ENCODE measurements at regions not wholly inside any gene's neighbourhood (a gene's known extent, or its start where the extent isn't known, plus 50 kb on each side); places are given as distances from the start of the nearest gene placed in this dataset.
A peak's percentile ranks its signal among the peaks of the same experiment; 100 is the strongest.

GRCh38 chrX:134172588-134173259, 64.3 kb upstream of the CCDC160 start:
- H3K27ac Mint-ChIP-seq (ENCODE audit: unreplicated experiment), result peak overlapping the region; percentile 85
- H3K4me3 Mint-ChIP-seq (ENCODE audit: unreplicated experiment), result peak overlapping the region; percentile 97
- peaks cover 16% of the 10 kb centered on the region for H3K4me1 Mint-ChIP-seq (ENCODE audit: unreplicated experiment)
- peak; percentile 15 for DNase-seq (ENCODE audit: low spot score)
- peaks cover 11% of the 10 kb centered on the region for H3K36me3 Mint-ChIP-seq (ENCODE audit: low read depth, unreplicated experiment)
- no peaks in the 10 kb centered on the region for H3K9me3 Mint-ChIP-seq (ENCODE audit: unreplicated experiment)
- no peak for TF ChIP-seq CTCF (IDR thresholded peaks at IDR 0.05; ENCODE audit: unreplicated experiment)
- peaks cover 2% of the 10 kb centered on the region for H3K27me3 Mint-ChIP-seq (ENCODE audit: unreplicated experiment)

GRCh38 chrX:134173541-134174272, 63.3 kb upstream of the CCDC160 start:
- no peak for TF ChIP-seq CTCF (IDR thresholded peaks at IDR 0.05; ENCODE audit: unreplicated experiment)
- peaks cover 2% of the 10 kb centered on the region for H3K27me3 Mint-ChIP-seq (ENCODE audit: unreplicated experiment)
- H3K4me3 Mint-ChIP-seq (ENCODE audit: unreplicated experiment), result peak overlapping the region; percentile 94
- peak overlapping the region; percentile 98 for H3K27ac Mint-ChIP-seq (ENCODE audit: unreplicated experiment)
- H3K4me1 Mint-ChIP-seq (ENCODE audit: unreplicated experiment), result peaks cover 16% of the 10 kb centered on the region
- no peaks in the 10 kb centered on the region for H3K9me3 Mint-ChIP-seq (ENCODE audit: unreplicated experiment)
- DNase-seq (ENCODE audit: low spot score), result peak; percentile 19
- H3K36me3 Mint-ChIP-seq (ENCODE audit: low read depth, unreplicated experiment), result peaks cover 11% of the 10 kb centered on the region

- Mint-ChIP-seq H3K4me1 (ENCODE audit: unreplicated experiment) (peaks cover 16% of the 10 kb centered on the region), H3K27me3 (ENCODE audit: unreplicated experiment) (peaks cover 2% of the 10 kb centered on the region), H3K36me3 (ENCODE audit: low read depth, unreplicated experiment) (peaks cover 11% of the 10 kb centered on the region), H3K27ac (ENCODE audit: unreplicated experiment) (peak overlapping the region; percentile 98), H3K9me3 (ENCODE audit: unreplicated experiment) (no peaks in the 10 kb centered on the region), H3K4me3 (ENCODE audit: unreplicated experiment) (peak overlapping the region; percentile 94)
- no peak for TF ChIP-seq CTCF (IDR thresholded peaks at IDR 0.05; ENCODE audit: unreplicated experiment)
- DNase-seq (ENCODE audit: low spot score), result no peak
Observed at GRCh38 chrX:134174273-134174660, 62.7 kb upstream of the CCDC160 start.

- peak; percentile 55 for DNase-seq (ENCODE audit: low spot score)
- Mint-ChIP-seq H3K36me3 (ENCODE audit: low read depth, unreplicated experiment) (peaks cover 9% of the 10 kb centered on the region), H3K4me1 (ENCODE audit: unreplicated experiment) (peaks cover 16% of the 10 kb centered on the region), H3K27ac (ENCODE audit: unreplicated experiment) (peak overlapping the region; percentile 98), H3K4me3 (ENCODE audit: unreplicated experiment) (peak overlapping the region; percentile 81), H3K27me3 (ENCODE audit: unreplicated experiment) (peaks cover 2% of the 10 kb centered on the region), H3K9me3 (ENCODE audit: unreplicated experiment) (no peaks in the 10 kb centered on the region)
- no peak for TF ChIP-seq CTCF (IDR thresholded peaks at IDR 0.05; ENCODE audit: unreplicated experiment)
Observed at GRCh38 chrX:134174859-134175258, 62.1 kb upstream of the CCDC160 start.

GRCh38 chrX:134177527-134177926, 59.5 kb upstream of the CCDC160 start:
- no peak overlapping the region for H3K4me3 Mint-ChIP-seq (ENCODE audit: unreplicated experiment)
- H3K36me3 Mint-ChIP-seq (ENCODE audit: low read depth, unreplicated experiment), result peaks cover 3% of the 10 kb centered on the region
- peaks cover 29% of the 10 kb centered on the region for H3K4me1 Mint-ChIP-seq (ENCODE audit: unreplicated experiment)
- no peaks in the 10 kb centered on the region for H3K9me3 Mint-ChIP-seq (ENCODE audit: unreplicated experiment)
- no peak for TF ChIP-seq CTCF (IDR thresholded peaks at IDR 0.05; ENCODE audit: unreplicated experiment)
- H3K27ac Mint-ChIP-seq (ENCODE audit: unreplicated experiment), result peak overlapping the region; percentile 95
- DNase-seq (ENCODE audit: low spot score), result no peak
- peaks cover 2% of the 10 kb centered on the region for H3K27me3 Mint-ChIP-seq (ENCODE audit: unreplicated experiment)

Data from endothelial cell (in vitro differentiated cells).